CD14-positive monocyte (primary cell): ENCODE measurements at regions not wholly inside any gene's neighbourhood (a gene's known extent, or its start where the extent isn't known, plus 50 kb on each side); places are given as distances from the start of the nearest gene placed in this dataset.

Experiments used
- DNase-seq, 3 donors: peaks; one replicate each; pipeline ENCODE4 v3.0.0-alpha.2; 2011 to 2022
- H2AFZ ChIP-seq: 2 replicates; pipeline ENCODE4 v1.6.0; 2012; ENCODE audit warnings: mild to moderate bottlenecking, low read depth, low read length, inconsistent platforms; ENCODE audit not compliant: insufficient read depth, poor library complexity, severe bottlenecking
- H3K27ac ChIP-seq, 2 donors: 1 replicate in 1 of 2; 2 replicates in 1 of 2; pipeline ENCODE4 v1.5.1; 2012 to 2013; ENCODE audit warnings: low read length in 2 of 2, control low read depth in 1 of 2, inconsistent platforms in 1 of 2, low read depth in 1 of 2, mild to moderate bottlenecking in 1 of 2
- H3K27me3 ChIP-seq, 2 donors: one replicate each; pipeline versions ENCODE4 v1.6.0 to v1.6.1; 2011 to 2013; ENCODE audit warnings: low read length in 2 of 2; ENCODE audit not compliant: control insufficient read depth in 2 of 2, insufficient read depth in 2 of 2
- H3K36me3 ChIP-seq, 2 donors: replicated peaks in 1 of 2; 1 replicate in 1 of 2; 2 replicates in 1 of 2; pipeline versions ENCODE4 v1.5.1 to v1.6.1; 2012 to 2013; ENCODE audit warnings: low read length in 2 of 2, control low read depth in 1 of 2, inconsistent platforms in 1 of 2, mild to moderate bottlenecking in 1 of 2; ENCODE audit not compliant: insufficient read depth in 2 of 2, control insufficient read depth in 1 of 2
- H3K4me1 ChIP-seq, 2 donors: 1 replicate in 1 of 2; 2 replicates in 1 of 2; pipeline versions ENCODE4 v1.5.1 to v1.6.1; 2012 to 2013; ENCODE audit warnings: low read length in 2 of 2, control low read depth in 1 of 2, inconsistent platforms in 1 of 2, mild to moderate bottlenecking in 1 of 2, moderate library complexity in 1 of 2; ENCODE audit not compliant: insufficient read depth in 2 of 2, control insufficient read depth in 1 of 2
- H3K4me2 ChIP-seq: replicated peaks from 2 replicates; pipeline ENCODE3; 2012; ENCODE audit warnings: low read length, moderate library complexity, mild to moderate bottlenecking; ENCODE audit not compliant: poor library complexity, severe bottlenecking; ENCODE audit errors: extremely low read depth
- H3K4me3 ChIP-seq, 3 experiments: fragments of 200-600 bp in 1 of 3; sonication (generic) in 1 of 3; replicated peaks in 1 of 3; 1 replicate in 2 of 3; 2 replicates in 1 of 3; pipeline ENCODE4 v1.5.1; 2011 to 2013; ENCODE audit warnings: low read length in 3 of 3, mild to moderate bottlenecking in 3 of 3, control low read depth in 2 of 3, low read depth in 2 of 3, inconsistent platforms in 1 of 3, moderate library complexity in 1 of 3
- H3K79me2 ChIP-seq: 2 replicates; pipeline ENCODE4 v1.6.0; 2012; ENCODE audit warnings: mild to moderate bottlenecking, control low read depth, inconsistent platforms, low read length, moderate library complexity; ENCODE audit not compliant: insufficient read depth
- H3K9ac ChIP-seq: 2 replicates; pipeline ENCODE4 v1.6.0; 2017; ENCODE audit warnings: low read length, mild to moderate bottlenecking; ENCODE audit not compliant: insufficient read depth, poor library complexity, severe bottlenecking
- H3K9me3 ChIP-seq, 2 donors: replicated peaks in 1 of 2; 1 replicate in 1 of 2; 2 replicates in 1 of 2; pipeline versions ENCODE4 v1.5.1 to v1.6.1; 2012 to 2013; ENCODE audit warnings: low read length in 2 of 2, control low read depth in 1 of 2; ENCODE audit not compliant: control insufficient read depth in 1 of 2, insufficient read depth in 1 of 2
- H4K20me1 ChIP-seq: 2 replicates; pipeline ENCODE4 v1.6.0; 2012; ENCODE audit warnings: mild to moderate bottlenecking, low read length, control low read depth, moderate library complexity; ENCODE audit not compliant: insufficient read depth
- H3K27ac Mint-ChIP-seq, 7 donors: one replicate each; pipeline ENCODE4 v1.8.0; 2020; ENCODE audit warnings: mild to moderate bottlenecking in 7 of 7, mixed read lengths in 7 of 7, moderate library complexity in 6 of 7, inconsistent platforms in 2 of 7
- H3K27me3 Mint-ChIP-seq, 3 donors: one replicate each; pipeline ENCODE4 v1.8.0; 2021 to 2022; ENCODE audit warnings: low read depth in 3 of 3, mild to moderate bottlenecking in 3 of 3, mixed read lengths in 3 of 3, moderate library complexity in 3 of 3, inconsistent platforms in 1 of 3
- H3K36me3 Mint-ChIP-seq, 2 donors: one replicate each; pipeline ENCODE4 v1.8.0; 2020; ENCODE audit warnings: mixed read lengths in 2 of 2, inconsistent platforms in 1 of 2, mild to moderate bottlenecking in 1 of 2
- H3K4me1 Mint-ChIP-seq: one replicate; pipeline ENCODE4 v1.8.0; 2020; ENCODE audit warnings: mild to moderate bottlenecking, mixed read lengths
- H3K4me3 Mint-ChIP-seq, 2 donors: one replicate each; pipeline ENCODE4 v1.8.0; 2020; ENCODE audit warnings: mild to moderate bottlenecking in 2 of 2, mixed read lengths in 2 of 2, moderate library complexity in 1 of 2
- H3K9me3 Mint-ChIP-seq, 7 donors: one replicate each; pipeline ENCODE4 v1.8.0; 2020 to 2022; ENCODE audit warnings: mixed read lengths in 7 of 7, mild to moderate bottlenecking in 6 of 7, moderate library complexity in 6 of 7, inconsistent platforms in 2 of 7
- CTCF ChIP-seq: fragments of 200-600 bp; IDR thresholded peaks from one replicate; pipeline ENCODE4 v1.8.0; 2022; ENCODE audit warnings: antibody characterized with exemption, mild to moderate bottlenecking
- WGBS: methylation state at CpG from one replicate; pipeline ENCODE4 v1.1.5; 2013; ENCODE audit warnings: missing lambda C conversion rate; ENCODE audit not compliant: insufficient coverage; 5-methylcytosine and 5-hydroxymethylcytosine counted together
- intact Hi-C, 2 donors: fragments of 100-400 bp; cut with micrococcal nuclease; formaldehyde crosslinking; loops; one replicate each; pipeline versions ENCODE4 v1.15.0 to v1.15.1; 2023

- no peak overlapping the region for H3K4me3 ChIP-seq
- no peaks in the 10 kb centered on the region for H3K79me2 ChIP-seq
- no peaks in the 10 kb centered on the region for H3K9me3 ChIP-seq
- no peaks in the 10 kb centered on the region for H3K36me3 ChIP-seq
- no peaks in the 10 kb centered on the region for H3K36me3 Mint-ChIP-seq
- peaks cover 0 to 3% of the 10 kb centered on the region in 2 donors for H3K4me1 ChIP-seq
- no peak overlapping the region for H2AFZ ChIP-seq
- H3K27ac ChIP-seq = no peak overlapping the region
- peaks cover 0 to 5% (median 2%) of the 10 kb centered on the region in 7 donors for H3K9me3 Mint-ChIP-seq
- H3K27me3 ChIP-seq = no peaks in the 10 kb centered on the region
- H3K9ac ChIP-seq = no peak overlapping the region
- no peak for TF ChIP-seq CTCF
- peaks cover 10% of the 10 kb centered on the region for H3K4me1 Mint-ChIP-seq
- no peak overlapping the region for H3K4me3 Mint-ChIP-seq
- intact Hi-C loops = loop anchor here in 1 of 2 donors (10.0 kb wide), 2 partner anchors 52 to 628 kb away; no protein-coding TSS in a partner anchor
- WGBS = 97% methylated on average over 4 of the region's 4 CpGs
- no peak overlapping the region for H3K4me2 ChIP-seq
- no peaks in the 10 kb centered on the region for H4K20me1 ChIP-seq
- H3K27ac Mint-ChIP-seq = no peak overlapping the region
- no peak for DNase-seq
- H3K27me3 Mint-ChIP-seq = peaks cover 2 to 15% (median 5%) of the 10 kb centered on the region in 3 donors
These were observed 62.1 kb upstream of the HSPA9 start for GRCh38 chr5:138637256-138637655.

GRCh38 chr5:138636398-138636944 is 61.3 kb upstream of the HSPA9 start:
- no peak overlapping the region for H3K4me3 Mint-ChIP-seq
- Histone ChIP-seq H3K27me3 (no peaks in the 10 kb centered on the region), H3K9ac (no peak overlapping the region), H3K9me3 (no peaks in the 10 kb centered on the region), H4K20me1 (no peaks in the 10 kb centered on the region), H3K79me2 (no peaks in the 10 kb centered on the region), H3K4me2 (no peak overlapping the region), H2AFZ (no peak overlapping the region), H3K4me1 (peaks cover 0 to 3% of the 10 kb centered on the region in 2 donors), H3K27ac (no peak overlapping the region), H3K4me3 (no peak overlapping the region), H3K36me3 (no peaks in the 10 kb centered on the region)
- H3K27me3 Mint-ChIP-seq = peaks cover 2 to 14% (median 5%) of the 10 kb centered on the region in 3 donors
- H3K9me3 Mint-ChIP-seq = peaks cover 0 to 5% (median 2%) of the 10 kb centered on the region in 7 donors
- H3K27ac Mint-ChIP-seq = no peak overlapping the region
- TF ChIP-seq CTCF = no peak
- WGBS = 90% methylated on average over 2 of the region's 5 CpGs
- no peak for DNase-seq
- intact Hi-C loops = loop anchor here in 1 of 2 donors (10.0 kb wide), 2 partner anchors 52 to 628 kb away; no protein-coding TSS in a partner anchor
- H3K36me3 Mint-ChIP-seq = no peaks in the 10 kb centered on the region
- H3K4me1 Mint-ChIP-seq = peaks cover 8% of the 10 kb centered on the region
